ENCODE measurements at regions not wholly inside any gene's neighbourhood (a gene's known extent, or its start where the extent isn't known, plus 50 kb on each side); places are given as distances from the start of the nearest gene placed in this dataset.

DNA sequence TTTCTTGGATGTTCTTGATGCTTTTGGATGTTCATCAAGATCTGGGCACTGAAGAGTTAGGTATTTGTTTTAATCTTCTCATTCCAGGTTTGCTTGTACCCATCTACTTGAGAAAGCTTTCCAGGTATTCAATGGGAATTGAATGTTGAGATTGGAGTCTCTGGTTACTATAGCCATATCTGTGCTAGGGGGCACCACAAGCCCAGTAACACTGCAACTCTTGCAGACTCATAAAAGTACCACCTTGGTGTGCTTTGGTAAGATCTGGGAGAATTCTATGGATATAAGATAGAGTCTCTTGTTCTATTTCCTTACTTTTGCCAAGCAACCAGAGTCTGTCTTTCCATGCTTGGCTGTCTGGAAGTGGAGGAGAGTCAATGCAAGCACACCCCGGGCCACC is 518.9 kb upstream of the VRK2 start:
- H2BK12ac ChIP-seq (ENCODE audit: low read length) = no peak overlapping the region
- no peak overlapping the region for H2BK5ac ChIP-seq (ENCODE audit: low read depth, low read length, poor library complexity)
- DNase-seq = no peak
- H3K4me1 ChIP-seq (ENCODE audit: control insufficient read depth in 1 of 2, insufficient read depth in 2 of 2, low read length in 2 of 2) = no peaks in the 10 kb centered on the region
- H3K36me3 ChIP-seq (ENCODE audit: control insufficient read depth in 1 of 2, insufficient read depth in 2 of 2, low read length in 2 of 2) = no peaks in the 10 kb centered on the region
- no peak overlapping the region for H2AK5ac ChIP-seq (ENCODE audit: low read length)
- H3K23ac ChIP-seq (ENCODE audit: low read length) = no peak overlapping the region
- H3K4me2 ChIP-seq (ENCODE audit: low read length) = no peak overlapping the region
- H3K79me1 ChIP-seq (ENCODE audit: low read length) = no peaks in the 10 kb centered on the region
- H4K91ac ChIP-seq (ENCODE audit: low read depth, low read length) = no peak overlapping the region
- no peak overlapping the region for H4K8ac ChIP-seq (ENCODE audit: low read depth, low read length)
- WGBS (ENCODE audit: extremely low coverage, insufficient coverage, insufficient read length) = no CpG with 5 or more reads among the region's 1 CpG
- no peak overlapping the region for H2BK120ac ChIP-seq (ENCODE audit: insufficient read depth, low read length, poor library complexity)
- no peak overlapping the region for H3K27ac ChIP-seq (ENCODE audit: low read depth, low read length)
- H3K79me2 ChIP-seq (ENCODE audit: control insufficient read depth, insufficient read depth, low read length, poor library complexity) = no peaks in the 10 kb centered on the region
- H3K18ac ChIP-seq (ENCODE audit: low read length) = no peak overlapping the region
- H3K27me3 ChIP-seq (ENCODE audit: insufficient read depth, low read length) = no peaks in the 10 kb centered on the region
- no peak overlapping the region for H3K9ac ChIP-seq (ENCODE audit: low read length)
- no peak overlapping the region for H4K12ac ChIP-seq (ENCODE audit: low read depth, low read length)
- no peak overlapping the region for H3K14ac ChIP-seq (ENCODE audit: low read length)
- H3K4ac ChIP-seq (ENCODE audit: low read depth, low read length) = no peak overlapping the region
- no peaks in the 10 kb centered on the region for H3K9me3 ChIP-seq (ENCODE audit: insufficient read depth, low read depth, low read length)
- H2AFZ ChIP-seq (ENCODE audit: insufficient read depth, low read length, poor library complexity) = no peak overlapping the region
- no peak overlapping the region for H3K4me3 ChIP-seq (ENCODE audit: low read depth, low read length)

DNA sequence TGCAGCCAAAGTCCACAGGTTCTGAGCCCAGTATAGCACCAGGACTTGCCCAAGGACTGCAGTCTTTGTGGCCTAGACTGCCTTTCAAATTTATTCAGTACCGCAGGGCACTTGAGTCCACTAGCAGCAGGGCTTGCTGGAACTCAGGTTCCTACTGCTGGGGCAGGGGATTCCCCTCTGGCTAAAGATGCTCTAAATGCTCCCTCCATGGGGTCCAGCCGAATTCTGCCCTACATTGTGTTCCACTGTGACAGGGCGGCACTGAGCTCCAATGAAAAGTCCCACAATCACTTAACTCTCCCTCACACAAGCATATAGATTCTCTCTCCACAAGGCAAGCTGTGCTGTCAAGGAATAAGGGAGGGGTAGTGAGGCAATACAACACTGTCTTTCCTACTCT is 518.1 kb upstream of the VRK2 start:
- Histone ChIP-seq H3K36me3 (ENCODE audit: control insufficient read depth in 1 of 2, insufficient read depth in 2 of 2, low read length in 2 of 2) (no peaks in the 10 kb centered on the region), H4K91ac (ENCODE audit: low read depth, low read length) (no peak overlapping the region), H2BK120ac (ENCODE audit: insufficient read depth, low read length, poor library complexity) (no peak overlapping the region), H3K9me3 (ENCODE audit: insufficient read depth, low read depth, low read length) (no peaks in the 10 kb centered on the region), H3K4me3 (ENCODE audit: low read depth, low read length) (no peak overlapping the region), H3K14ac (ENCODE audit: low read length) (no peak overlapping the region), H3K4ac (ENCODE audit: low read depth, low read length) (no peak overlapping the region), H2AK5ac (ENCODE audit: low read length) (no peak overlapping the region), H2BK5ac (ENCODE audit: low read depth, low read length, poor library complexity) (no peak overlapping the region), H3K27ac (ENCODE audit: low read depth, low read length) (no peak overlapping the region), H4K12ac (ENCODE audit: low read depth, low read length) (no peak overlapping the region), H2BK12ac (ENCODE audit: low read length) (no peak overlapping the region), H3K23ac (ENCODE audit: low read length) (no peak overlapping the region), H3K9ac (ENCODE audit: low read length) (no peak overlapping the region), H3K27me3 (ENCODE audit: insufficient read depth, low read length) (no peaks in the 10 kb centered on the region), H3K79me1 (ENCODE audit: low read length) (no peaks in the 10 kb centered on the region), H3K4me2 (ENCODE audit: low read length) (no peak overlapping the region), H3K18ac (ENCODE audit: low read length) (no peak overlapping the region), H3K4me1 (ENCODE audit: control insufficient read depth in 1 of 2, insufficient read depth in 2 of 2, low read length in 2 of 2) (no peaks in the 10 kb centered on the region), H4K8ac (ENCODE audit: low read depth, low read length) (no peak overlapping the region), H2AFZ (ENCODE audit: insufficient read depth, low read length, poor library complexity) (no peak overlapping the region), H3K79me2 (ENCODE audit: control insufficient read depth, insufficient read depth, low read length, poor library complexity) (no peaks in the 10 kb centered on the region)
- no CpG with 5 or more reads among the region's 3 CpGs for whole genome bisulfite sequencing (ENCODE audit: extremely low coverage, insufficient coverage, insufficient read length)
- DNase-seq = no peak

DNA sequence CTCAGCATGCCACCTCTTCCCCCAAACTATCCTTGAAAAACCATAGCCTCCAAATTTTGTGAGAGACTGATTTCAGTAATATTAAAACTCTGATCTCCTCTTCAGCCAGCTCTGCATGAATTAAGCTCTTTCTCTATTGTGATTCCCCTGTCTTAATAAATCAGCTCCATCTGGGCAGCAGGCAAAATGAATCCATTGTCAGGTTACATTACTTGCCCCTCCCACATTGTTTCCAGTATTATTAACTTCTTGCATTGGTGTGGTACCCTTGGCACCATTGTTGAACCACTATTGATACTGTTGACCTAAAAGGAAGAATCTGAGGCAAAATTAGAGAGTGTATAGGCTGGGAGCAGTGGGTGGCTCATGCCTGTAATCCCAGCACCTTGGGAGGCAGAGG is 512.2 kb upstream of the VRK2 start:
- Histone ChIP-seq H3K79me2 (ENCODE audit: control insufficient read depth, insufficient read depth, low read length, poor library complexity) (no peaks in the 10 kb centered on the region), H2BK12ac (ENCODE audit: low read length) (no peak overlapping the region), H4K8ac (ENCODE audit: low read depth, low read length) (no peak overlapping the region), H3K9ac (ENCODE audit: low read length) (no peak overlapping the region), H3K18ac (ENCODE audit: low read length) (no peak overlapping the region), H3K9me3 (ENCODE audit: insufficient read depth, low read depth, low read length) (no peaks in the 10 kb centered on the region), H4K12ac (ENCODE audit: low read depth, low read length) (no peak overlapping the region), H3K23ac (ENCODE audit: low read length) (no peak overlapping the region), H2BK5ac (ENCODE audit: low read depth, low read length, poor library complexity) (no peak overlapping the region), H2AK5ac (ENCODE audit: low read length) (no peak overlapping the region), H2BK120ac (ENCODE audit: insufficient read depth, low read length, poor library complexity) (no peak overlapping the region), H2AFZ (ENCODE audit: insufficient read depth, low read length, poor library complexity) (no peak overlapping the region), H3K4me2 (ENCODE audit: low read length) (no peak overlapping the region), H4K91ac (ENCODE audit: low read depth, low read length) (no peak overlapping the region), H3K27me3 (ENCODE audit: insufficient read depth, low read length) (no peaks in the 10 kb centered on the region), H3K4ac (ENCODE audit: low read depth, low read length) (no peak overlapping the region), H3K27ac (ENCODE audit: low read depth, low read length) (no peak overlapping the region), H3K79me1 (ENCODE audit: low read length) (no peaks in the 10 kb centered on the region), H3K4me3 (ENCODE audit: low read depth, low read length) (no peak overlapping the region), H3K36me3 (ENCODE audit: control insufficient read depth in 1 of 2, insufficient read depth in 2 of 2, low read length in 2 of 2) (no peaks in the 10 kb centered on the region), H3K14ac (ENCODE audit: low read length) (no peak overlapping the region), H3K4me1 (ENCODE audit: control insufficient read depth in 1 of 2, insufficient read depth in 2 of 2, low read length in 2 of 2) (no peaks in the 10 kb centered on the region)
- no peak for DNase-seq

DNA sequence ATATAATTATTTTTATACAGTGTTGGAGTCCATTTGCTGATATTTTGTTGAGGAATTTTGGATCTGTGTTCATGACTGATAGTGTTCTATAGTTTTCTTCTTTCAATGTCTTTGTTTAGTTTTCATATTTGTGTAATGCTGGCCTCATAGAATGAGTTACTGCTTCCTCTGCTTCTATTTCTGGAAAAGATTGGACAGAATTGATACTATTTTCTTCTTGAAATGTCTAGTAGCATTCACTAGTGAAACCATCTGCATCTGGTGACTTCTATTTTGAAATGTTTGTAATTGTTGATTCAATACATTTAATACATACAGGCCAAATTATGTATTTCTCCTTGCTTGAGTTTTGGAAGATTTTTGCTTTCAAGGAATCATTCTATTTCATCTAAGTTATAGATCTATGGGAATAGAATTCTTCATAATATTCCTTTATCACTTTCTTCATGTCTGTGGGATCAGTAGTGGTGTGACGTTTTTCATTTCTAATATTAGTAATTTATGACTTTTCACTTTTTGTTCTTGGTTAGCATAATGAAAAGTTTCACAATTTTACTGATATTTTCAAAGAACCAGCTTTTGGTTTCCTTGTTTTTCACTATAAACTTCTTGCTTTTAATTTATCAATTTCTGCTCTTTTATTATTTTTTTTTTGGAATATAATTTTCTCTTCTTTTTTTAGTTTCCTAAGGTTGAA is 509.9 kb upstream of the VRK2 start:
- no peaks in the 10 kb centered on the region for H3K79me2 ChIP-seq (ENCODE audit: control insufficient read depth, insufficient read depth, low read length, poor library complexity)

More for the DNA sequence above, 509.9 kb upstream of the VRK2 start:
- no peak overlapping the region for H3K4ac ChIP-seq (ENCODE audit: low read depth, low read length)
- no peaks in the 10 kb centered on the region for H3K79me1 ChIP-seq (ENCODE audit: low read length)
- H3K9me3 ChIP-seq (ENCODE audit: insufficient read depth, low read depth, low read length) = no peaks in the 10 kb centered on the region
- H2BK5ac ChIP-seq (ENCODE audit: low read depth, low read length, poor library complexity) = no peak overlapping the region
- H3K23ac ChIP-seq (ENCODE audit: low read length) = no peak overlapping the region
- no peak overlapping the region for H3K9ac ChIP-seq (ENCODE audit: low read length)
- H3K4me3 ChIP-seq (ENCODE audit: low read depth, low read length) = no peak overlapping the region
- H3K36me3 ChIP-seq (ENCODE audit: control insufficient read depth in 1 of 2, insufficient read depth in 2 of 2, low read length in 2 of 2) = no peaks in the 10 kb centered on the region
- no peak overlapping the region for H3K18ac ChIP-seq (ENCODE audit: low read length)
- H3K27ac ChIP-seq (ENCODE audit: low read depth, low read length) = no peak overlapping the region
- no peak overlapping the region for H2BK12ac ChIP-seq (ENCODE audit: low read length)
- no peak overlapping the region for H3K4me2 ChIP-seq (ENCODE audit: low read length)
- no peak overlapping the region for H4K8ac ChIP-seq (ENCODE audit: low read depth, low read length)
- no peak overlapping the region for H2BK120ac ChIP-seq (ENCODE audit: insufficient read depth, low read length, poor library complexity)
- H2AK5ac ChIP-seq (ENCODE audit: low read length) = no peak overlapping the region
- no peak overlapping the region for H4K12ac ChIP-seq (ENCODE audit: low read depth, low read length)
- H4K91ac ChIP-seq (ENCODE audit: low read depth, low read length) = no peak overlapping the region
- H2AFZ ChIP-seq (ENCODE audit: insufficient read depth, low read length, poor library complexity) = no peak overlapping the region
- no peaks in the 10 kb centered on the region for H3K4me1 ChIP-seq (ENCODE audit: control insufficient read depth in 1 of 2, insufficient read depth in 2 of 2, low read length in 2 of 2)
- H3K14ac ChIP-seq (ENCODE audit: low read length) = no peak overlapping the region
- DNase-seq = no peak
- H3K27me3 ChIP-seq (ENCODE audit: insufficient read depth, low read length) = no peaks in the 10 kb centered on the region
- WGBS (ENCODE audit: extremely low coverage, insufficient coverage, insufficient read length) = no CpG with 5 or more reads among the region's 1 CpG
